ENCODE measurements at regions not wholly inside any gene's neighbourhood (a gene's known extent, or its start where the extent isn't known, plus 50 kb on each side); places are given as distances from the start of the nearest gene placed in this dataset.

GRCh38 chr2:173854141-173854540 is 111.0 kb downstream of the SP3 start:
- TF ChIP-seq ZNF274 (IDR thresholded peaks at IDR 0.05; ENCODE audit: low read depth, low read length) (no peak), SUZ12 (IDR thresholded peaks at IDR 0.05; ENCODE audit: extremely low read depth, insufficient read depth, insufficient read length) (no peak), YY1 (IDR thresholded peaks at IDR 0.05; ENCODE audit: insufficient read depth, insufficient read length) (no peak)
